Germinal center (tissue), 1 donor: ENCODE measurements at regions not wholly inside any gene's neighbourhood (a gene's known extent, or its start where the extent isn't known, plus 50 kb on each side); places are given as distances from the start of the nearest gene placed in this dataset.

Experiments used
- DNase-seq: peaks from one replicate; pipeline ENCODE4 v3.0.0; 2012; ENCODE audit warnings: mixed read lengths, low spot score

- DNase-seq, result no peak
These were observed 800.6 kb downstream of the KCTD16 start for GRCh38 chr5:144971108-144971850.

- no peak for DNase-seq
These were observed 789.6 kb downstream of the KCTD16 start for GRCh38 chr5:144960296-144960695.

- DNase-seq, result no peak
These were observed 787.3 kb downstream of the KCTD16 start for GRCh38 chr5:144958002-144958401.

- no peak for DNase-seq
These were observed 780.3 kb downstream of the KCTD16 start for GRCh38 chr5:144950996-144951395.

- no peak for DNase-seq
These were observed 776.4 kb downstream of the KCTD16 start for GRCh38 chr5:144947023-144947422.

GRCh38 chr5:144945503-144945902 lies 774.8 kb downstream of the KCTD16 start:
- no peak for DNase-seq

GRCh38 chr5:144944936-144945335 lies 774.3 kb downstream of the KCTD16 start:
- DNase-seq, result no peak

- no peak for DNase-seq
These were observed 770.3 kb downstream of the KCTD16 start for GRCh38 chr5:144941004-144941403.

GRCh38 chr5:144918371-144918770 lies 747.7 kb downstream of the KCTD16 start:
- no peak for DNase-seq

- no peak for DNase-seq
These were observed 744.8 kb downstream of the KCTD16 start for GRCh38 chr5:144915452-144915851.

- no peak for DNase-seq
These were observed 743.0 kb downstream of the KCTD16 start for GRCh38 chr5:144913661-144914060.

GRCh38 chr5:144896473-144896872 lies 725.8 kb downstream of the KCTD16 start:
- no peak for DNase-seq

- no peak for DNase-seq
These were observed 716.0 kb downstream of the KCTD16 start for GRCh38 chr5:144886668-144887067.

GRCh38 chr5:144882739-144883283 lies 712.1 kb downstream of the KCTD16 start:
- DNase-seq, result no peak

- DNase-seq, result no peak
These were observed 709.8 kb downstream of the KCTD16 start for GRCh38 chr5:144880513-144880912.

GRCh38 chr5:144876990-144877389 lies 706.3 kb downstream of the KCTD16 start:
- DNase-seq, result no peak

GRCh38 chr5:144873076-144873475 lies 702.4 kb downstream of the KCTD16 start:
- DNase-seq, result no peak

GRCh38 chr5:144864118-144864517 lies 693.4 kb downstream of the KCTD16 start:
- no peak for DNase-seq

GRCh38 chr5:144857454-144857853 lies 686.8 kb downstream of the KCTD16 start:
- DNase-seq, result no peak

- DNase-seq, result no peak
These were observed 673.4 kb downstream of the KCTD16 start for GRCh38 chr5:144844086-144844485.

GRCh38 chr5:144832416-144832815 lies 661.7 kb downstream of the KCTD16 start:
- DNase-seq, result no peak

GRCh38 chr5:144831650-144832049 lies 661.0 kb downstream of the KCTD16 start:
- DNase-seq, result no peak

GRCh38 chr5:144822503-144822902 lies 651.8 kb downstream of the KCTD16 start:
- DNase-seq, result no peak

- DNase-seq, result no peak
These were observed 649.6 kb downstream of the KCTD16 start for GRCh38 chr5:144820278-144820677.
